ENCODE measurements at regions not wholly inside any gene's neighbourhood (a gene's known extent, or its start where the extent isn't known, plus 50 kb on each side); places are given as distances from the start of the nearest gene placed in this dataset.
"Not testable (repeated sequence)": the region's sequence is repeated elsewhere in the genome, so short reads cannot be mapped to it uniquely, and the experiment has no call there.

DNA sequence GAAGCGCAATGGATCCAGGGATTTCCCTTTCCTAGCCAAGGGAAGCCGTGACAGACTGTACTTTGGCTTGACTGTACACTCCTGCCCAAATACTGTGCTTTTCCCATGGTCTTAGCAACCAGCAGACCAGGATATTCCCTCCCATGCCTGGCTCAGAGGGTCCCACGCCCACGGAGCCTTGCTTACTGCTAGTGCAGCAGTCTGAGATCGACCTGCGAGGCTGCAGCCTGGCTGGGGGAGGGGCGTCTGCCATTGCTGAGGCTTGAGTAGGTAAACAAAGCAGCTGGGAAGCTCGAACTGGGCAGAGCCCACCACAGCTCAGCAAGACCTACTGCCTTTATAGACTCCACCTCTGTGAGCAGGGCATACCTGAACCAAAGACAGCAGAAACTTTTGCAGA is 155.4 kb downstream of the JRKL start:
- not testable (repeated sequence) for H3K4me3 ChIP-seq (ENCODE audit: low read depth, low read length); ATAC-seq (ENCODE audit: low read depth in 2 of 2); H3K9me3 Mint-ChIP-seq; H3K36me3 ChIP-seq (ENCODE audit: control insufficient read depth, insufficient read depth, low read length); H3K4me1 Mint-ChIP-seq; H3K27me3 Mint-ChIP-seq; H3K4me1 ChIP-seq (ENCODE audit: control insufficient read depth, insufficient read depth, low read length, poor library complexity, severe bottlenecking); H3K4me3 Mint-ChIP-seq; H3K27ac ChIP-seq (ENCODE audit: insufficient read depth, low read length, poor library complexity, severe bottlenecking); H3K27me3 ChIP-seq (ENCODE audit: control insufficient read depth, insufficient read depth, low read length); H3K27ac Mint-ChIP-seq; H3K36me3 Mint-ChIP-seq; DNase-seq; H3K9me3 ChIP-seq (ENCODE audit: control insufficient read depth in 2 of 2, low read length in 2 of 2)

DNA sequence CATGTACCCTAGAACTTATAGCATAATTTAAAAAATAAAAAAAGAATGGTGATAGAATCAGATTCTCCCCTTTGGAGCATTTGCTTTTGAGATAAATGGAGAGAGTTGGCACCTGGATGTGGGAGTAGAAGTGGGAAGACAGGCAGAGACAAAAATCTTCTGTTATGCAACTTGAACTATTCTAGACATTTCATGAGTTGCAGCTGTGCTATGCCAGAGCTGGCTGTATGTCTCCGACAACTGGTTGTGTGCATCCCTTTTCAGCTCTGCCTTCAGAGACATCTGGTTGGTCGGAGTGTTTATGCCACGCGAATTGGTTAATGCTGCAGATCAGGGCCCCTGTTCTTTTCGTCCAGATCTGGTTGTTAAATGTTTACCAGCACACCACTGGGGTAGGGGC is 161.3 kb downstream of the JRKL start:
- no peaks in the 10 kb centered on the region for H3K9me3 ChIP-seq (ENCODE audit: control insufficient read depth in 2 of 2, low read length in 2 of 2)
- Mint-ChIP-seq H3K4me1 (no peaks in the 10 kb centered on the region), H3K36me3 (no peaks in the 10 kb centered on the region), H3K9me3 (peaks cover 0 to 7% (median 0%) of the 10 kb centered on the region in 7 donors), H3K27me3 (no peaks in the 10 kb centered on the region), H3K4me3 (no peak overlapping the region), H3K27ac (no peak overlapping the region)
- H3K4me3 ChIP-seq (ENCODE audit: low read depth, low read length) = no peak overlapping the region
- H3K27ac ChIP-seq (ENCODE audit: insufficient read depth, low read length, poor library complexity, severe bottlenecking) = no peak overlapping the region
- ATAC-seq (ENCODE audit: low read depth in 2 of 2) (no peak), DNase-seq (no peak)
- no peaks in the 10 kb centered on the region for H3K36me3 ChIP-seq (ENCODE audit: control insufficient read depth, insufficient read depth, low read length)
- no peaks in the 10 kb centered on the region for H3K27me3 ChIP-seq (ENCODE audit: control insufficient read depth, insufficient read depth, low read length)
- H3K4me1 ChIP-seq (ENCODE audit: control insufficient read depth, insufficient read depth, low read length, poor library complexity, severe bottlenecking) = no peaks in the 10 kb centered on the region

DNA sequence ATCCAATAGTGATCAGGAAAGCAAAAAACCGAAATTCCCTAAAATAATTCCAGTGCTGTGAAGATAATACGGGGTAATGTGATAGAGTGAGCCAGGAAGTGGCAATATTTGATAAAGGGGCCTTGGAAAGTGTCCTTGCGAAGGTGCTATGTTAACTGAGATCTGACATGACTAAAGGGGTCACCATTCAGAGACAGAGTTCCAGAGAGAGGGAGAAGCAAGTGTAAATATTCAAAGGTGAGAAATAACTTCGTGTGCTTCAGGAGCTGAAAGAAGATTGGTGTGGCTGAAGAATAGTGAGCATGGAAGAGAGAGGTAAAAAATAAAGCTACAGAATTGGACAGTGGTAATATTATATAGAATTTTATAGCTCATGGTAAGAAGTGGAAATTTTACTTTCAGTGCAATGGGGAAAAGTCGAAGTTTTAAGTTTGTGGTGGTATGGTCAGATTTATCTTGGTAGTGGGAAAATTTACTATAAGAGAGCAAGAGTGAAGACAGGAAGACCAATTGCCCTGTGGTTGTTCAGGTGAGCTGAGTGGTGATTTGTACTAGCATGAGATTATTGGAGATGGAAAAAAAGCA is 164.5 kb downstream of the JRKL start:
- H3K4me3 ChIP-seq (ENCODE audit: low read depth, low read length) = no peak overlapping the region
- Mint-ChIP-seq H3K4me1 (no peaks in the 10 kb centered on the region), H3K9me3 (peaks cover 0 to 7% (median 0%) of the 10 kb centered on the region in 7 donors), H3K27ac (no peak overlapping the region), H3K4me3 (no peak overlapping the region), H3K27me3 (no peaks in the 10 kb centered on the region), H3K36me3 (no peaks in the 10 kb centered on the region)
- DNase-seq (peak in 1 of 3 donors; percentile 7), ATAC-seq (ENCODE audit: low read depth in 2 of 2) (no peak)
- H3K9me3 ChIP-seq (ENCODE audit: control insufficient read depth in 2 of 2, low read length in 2 of 2) = no peaks in the 10 kb centered on the region
- no peaks in the 10 kb centered on the region for H3K36me3 ChIP-seq (ENCODE audit: control insufficient read depth, insufficient read depth, low read length)
- H3K4me1 ChIP-seq (ENCODE audit: control insufficient read depth, insufficient read depth, low read length, poor library complexity, severe bottlenecking) = no peaks in the 10 kb centered on the region
- no peak overlapping the region for H3K27ac ChIP-seq (ENCODE audit: insufficient read depth, low read length, poor library complexity, severe bottlenecking)
- H3K27me3 ChIP-seq (ENCODE audit: control insufficient read depth, insufficient read depth, low read length) = no peaks in the 10 kb centered on the region

DNA sequence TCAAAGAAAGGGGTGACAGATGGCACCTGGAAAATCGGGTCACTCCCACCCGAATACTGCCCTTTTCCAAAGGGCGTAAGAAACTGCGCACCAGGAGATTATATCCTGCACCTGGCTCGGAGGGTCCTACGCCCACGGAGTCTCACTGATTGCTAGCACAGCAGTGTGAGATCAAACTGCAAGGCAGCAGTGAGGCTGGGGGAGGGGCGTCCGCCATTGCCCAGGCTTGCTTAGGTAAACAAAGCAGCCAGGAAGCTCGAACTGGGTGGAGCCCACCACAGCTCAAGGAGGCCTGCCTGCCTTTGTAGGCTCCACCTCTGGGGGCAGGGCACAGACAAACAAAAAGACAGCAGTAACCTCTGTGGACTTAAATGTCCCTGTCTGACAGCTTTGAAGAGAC is 166.0 kb downstream of the JRKL start:
- not testable (repeated sequence) for H3K27ac ChIP-seq (ENCODE audit: insufficient read depth, low read length, poor library complexity, severe bottlenecking); H3K4me1 ChIP-seq (ENCODE audit: control insufficient read depth, insufficient read depth, low read length, poor library complexity, severe bottlenecking); H3K27ac Mint-ChIP-seq; H3K36me3 Mint-ChIP-seq; H3K36me3 ChIP-seq (ENCODE audit: control insufficient read depth, insufficient read depth, low read length); H3K4me3 Mint-ChIP-seq; H3K9me3 ChIP-seq (ENCODE audit: control insufficient read depth in 2 of 2, low read length in 2 of 2); H3K27me3 Mint-ChIP-seq; H3K9me3 Mint-ChIP-seq; DNase-seq; H3K4me1 Mint-ChIP-seq; H3K4me3 ChIP-seq (ENCODE audit: low read depth, low read length); H3K27me3 ChIP-seq (ENCODE audit: control insufficient read depth, insufficient read depth, low read length); ATAC-seq (ENCODE audit: low read depth in 2 of 2)

DNA sequence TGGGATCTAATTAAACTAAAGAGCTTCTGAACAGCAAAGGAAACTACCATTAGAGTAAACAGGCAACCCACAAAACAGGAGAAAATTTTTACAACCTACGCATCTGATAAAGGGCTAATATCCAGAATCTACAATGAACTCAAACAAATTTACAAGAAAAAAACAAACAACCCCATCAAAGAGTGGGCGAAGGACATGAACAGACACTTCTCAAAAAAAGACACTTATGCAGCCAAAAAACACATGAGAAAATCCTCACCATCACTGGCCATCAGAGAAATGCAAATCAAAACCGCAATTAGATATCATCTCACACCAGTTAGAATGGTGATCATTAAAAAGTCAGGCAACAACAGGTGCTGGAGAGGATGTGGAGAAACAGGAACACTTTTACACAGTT is 170.9 kb downstream of the JRKL start:
- not testable (repeated sequence) for ATAC-seq (ENCODE audit: low read depth in 2 of 2); H3K4me3 ChIP-seq (ENCODE audit: low read depth, low read length); H3K27ac ChIP-seq (ENCODE audit: insufficient read depth, low read length, poor library complexity, severe bottlenecking); H3K36me3 ChIP-seq (ENCODE audit: control insufficient read depth, insufficient read depth, low read length); H3K9me3 ChIP-seq (ENCODE audit: control insufficient read depth in 2 of 2, low read length in 2 of 2); H3K27me3 Mint-ChIP-seq; H3K4me3 Mint-ChIP-seq; H3K9me3 Mint-ChIP-seq; H3K27ac Mint-ChIP-seq; DNase-seq; H3K4me1 Mint-ChIP-seq; H3K27me3 ChIP-seq (ENCODE audit: control insufficient read depth, insufficient read depth, low read length); H3K4me1 ChIP-seq (ENCODE audit: control insufficient read depth, insufficient read depth, low read length, poor library complexity, severe bottlenecking); H3K36me3 Mint-ChIP-seq

DNA sequence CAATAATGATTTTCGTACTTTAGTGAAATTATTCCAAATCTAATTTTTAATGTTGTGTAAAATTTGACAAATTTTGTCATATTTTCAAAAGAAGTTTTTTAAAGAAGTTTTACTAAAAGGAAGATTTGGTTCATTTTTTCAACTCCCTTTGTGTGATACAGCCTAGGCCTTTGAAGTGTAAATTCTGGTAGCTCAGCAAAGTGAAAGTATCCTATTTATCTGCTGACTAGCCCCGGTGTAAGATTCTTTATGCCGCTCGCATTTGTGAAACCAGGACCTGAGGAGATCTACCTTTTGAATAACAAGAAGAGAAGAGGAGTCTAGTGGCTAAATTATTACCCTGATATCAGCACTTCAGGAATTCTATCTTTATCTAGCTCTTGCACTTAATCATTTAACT is 177.4 kb downstream of the JRKL start:
- Mint-ChIP-seq H3K9me3 (no peaks in the 10 kb centered on the region), H3K27me3 (peaks cover 5% of the 10 kb centered on the region), H3K27ac (no peak overlapping the region), H3K4me1 (no peaks in the 10 kb centered on the region), H3K36me3 (no peaks in the 10 kb centered on the region), H3K4me3 (no peak overlapping the region)
- no peak overlapping the region for H3K27ac ChIP-seq (ENCODE audit: insufficient read depth, low read length, poor library complexity, severe bottlenecking)
- H3K9me3 ChIP-seq (ENCODE audit: control insufficient read depth in 2 of 2, low read length in 2 of 2) = no peaks in the 10 kb centered on the region
- ATAC-seq (ENCODE audit: low read depth in 2 of 2) (no peak), DNase-seq (peak in 2 of 3 donors; percentile 18 to 26)
- no peaks in the 10 kb centered on the region for H3K27me3 ChIP-seq (ENCODE audit: control insufficient read depth, insufficient read depth, low read length)
- no peak overlapping the region for H3K4me3 ChIP-seq (ENCODE audit: low read depth, low read length)
- H3K4me1 ChIP-seq (ENCODE audit: control insufficient read depth, insufficient read depth, low read length, poor library complexity, severe bottlenecking) = no peaks in the 10 kb centered on the region
- no peaks in the 10 kb centered on the region for H3K36me3 ChIP-seq (ENCODE audit: control insufficient read depth, insufficient read depth, low read length)

DNA sequence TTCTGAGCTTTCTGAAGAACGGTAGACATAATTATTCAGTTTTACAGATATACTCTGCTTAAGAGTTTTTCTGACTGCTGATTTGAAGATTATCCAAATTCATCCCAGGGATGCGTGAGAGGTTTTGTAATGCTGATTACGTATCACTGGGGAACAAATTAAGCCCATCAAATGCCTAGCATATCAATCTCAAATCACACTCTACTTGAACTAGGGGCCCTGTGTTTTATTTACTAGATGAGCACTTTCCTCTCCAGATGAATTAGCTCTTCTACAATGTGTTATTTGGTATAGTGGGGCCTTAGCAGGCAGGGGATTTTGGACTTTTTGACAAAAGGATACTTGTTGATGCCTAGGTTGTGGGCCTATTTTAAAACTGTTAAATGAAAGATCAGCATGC is 177.9 kb downstream of the JRKL start:
- DNase-seq = no peak
- Histone ChIP-seq H3K9me3 (ENCODE audit: control insufficient read depth in 2 of 2, low read length in 2 of 2) (no peaks in the 10 kb centered on the region), H3K27ac (ENCODE audit: insufficient read depth, low read length, poor library complexity, severe bottlenecking) (no peak overlapping the region), H3K4me1 (ENCODE audit: control insufficient read depth, insufficient read depth, low read length, poor library complexity, severe bottlenecking) (no peaks in the 10 kb centered on the region), H3K36me3 (ENCODE audit: control insufficient read depth, insufficient read depth, low read length) (no peaks in the 10 kb centered on the region), H3K27me3 (ENCODE audit: control insufficient read depth, insufficient read depth, low read length) (no peaks in the 10 kb centered on the region), H3K4me3 (ENCODE audit: low read depth, low read length) (no peak overlapping the region)
- H3K27ac Mint-ChIP-seq = no peak overlapping the region
- H3K27me3 Mint-ChIP-seq = peaks cover 5% of the 10 kb centered on the region
- H3K9me3 Mint-ChIP-seq = no peaks in the 10 kb centered on the region
- no peaks in the 10 kb centered on the region for H3K36me3 Mint-ChIP-seq
- H3K4me1 Mint-ChIP-seq = no peaks in the 10 kb centered on the region
- ATAC-seq (ENCODE audit: low read depth in 2 of 2) = no peak
- H3K4me3 Mint-ChIP-seq = no peak overlapping the region

DNA sequence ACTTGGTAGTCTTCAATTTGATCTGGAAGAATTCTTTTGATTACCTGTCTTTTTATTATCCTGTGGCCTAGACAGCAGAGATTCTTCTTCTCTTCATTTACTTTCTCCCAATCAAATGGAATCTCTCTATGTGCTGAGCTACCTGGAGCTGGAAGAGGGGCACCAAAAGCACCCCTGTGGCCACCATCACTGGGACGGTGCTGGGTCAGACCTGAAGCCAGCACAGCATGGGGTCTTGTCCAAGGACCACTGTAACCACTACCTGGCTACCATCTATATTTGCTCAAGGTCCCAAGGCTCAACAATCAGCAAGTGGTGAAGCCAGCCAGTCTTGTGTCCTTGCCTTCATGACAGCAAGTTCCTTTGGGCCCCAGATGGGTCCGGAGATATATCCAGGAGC is 186.6 kb downstream of the JRKL start:
- Mint-ChIP-seq H3K27ac (no peak overlapping the region), H3K4me1 (no peaks in the 10 kb centered on the region), H3K4me3 (no peak overlapping the region), H3K27me3 (no peaks in the 10 kb centered on the region), H3K9me3 (peaks cover 0 to 2% (median 0%) of the 10 kb centered on the region in 7 donors), H3K36me3 (no peaks in the 10 kb centered on the region)
- Histone ChIP-seq H3K27ac (ENCODE audit: insufficient read depth, low read length, poor library complexity, severe bottlenecking) (no peak overlapping the region), H3K4me3 (ENCODE audit: low read depth, low read length) (no peak overlapping the region), H3K9me3 (ENCODE audit: control insufficient read depth in 2 of 2, low read length in 2 of 2) (no peaks in the 10 kb centered on the region), H3K27me3 (ENCODE audit: control insufficient read depth, insufficient read depth, low read length) (no peaks in the 10 kb centered on the region), H3K4me1 (ENCODE audit: control insufficient read depth, insufficient read depth, low read length, poor library complexity, severe bottlenecking) (no peaks in the 10 kb centered on the region), H3K36me3 (ENCODE audit: control insufficient read depth, insufficient read depth, low read length) (no peaks in the 10 kb centered on the region)
- DNase-seq = no peak
- ATAC-seq (ENCODE audit: low read depth in 2 of 2) = no peak
